Smooth muscle cell (in vitro differentiated cells): ENCODE measurements at regions not wholly inside any gene's neighbourhood (a gene's known extent, or its start where the extent isn't known, plus 50 kb on each side); places are given as distances from the start of the nearest gene placed in this dataset.

Experiments used
- DNase-seq: peaks from one replicate; lab custom pipeline; 2025; ENCODE audit not compliant: unreplicated experiment; lab: John Stamatoyannopoulos, UW
- H2AFZ ChIP-seq: fragments of 200-600 bp; sonication (generic); 2 replicates; pipeline ENCODE4 v1.6.0; 2016; ENCODE audit warnings: antibody characterized with exemption, low read depth, mild to moderate bottlenecking
- H3F3A ChIP-seq: fragments of 200-600 bp; sonication (generic); 2 replicates; pipeline ENCODE4 v1.6.0; 2017; ENCODE audit warnings: antibody characterized with exemption, low read depth
- H3K27ac ChIP-seq: fragments of 200-600 bp; sonication (generic); 2 replicates; pipeline ENCODE4 v1.5.1; 2016; ENCODE audit warnings: low read depth, mild to moderate bottlenecking
- H3K27me3 ChIP-seq: fragments of 200-600 bp; sonication (generic); 2 replicates; pipeline ENCODE4 v1.6.1; 2016; ENCODE audit warnings: low read depth, mild to moderate bottlenecking
- H3K36me3 ChIP-seq: fragments of 200-600 bp; sonication (generic); 2 replicates; pipeline ENCODE4 v1.5.1; 2016; ENCODE audit warnings: low read depth
- H3K4me1 ChIP-seq: fragments of 200-600 bp; sonication (generic); 2 replicates; pipeline ENCODE4 v1.5.1; 2016; ENCODE audit warnings: low read depth
- H3K4me2 ChIP-seq: fragments of 200-600 bp; sonication (generic); 2 replicates; pipeline ENCODE4 v1.6.0; 2016; ENCODE audit warnings: mild to moderate bottlenecking
- H3K4me3 ChIP-seq: fragments of 200-600 bp; sonication (generic); 2 replicates; pipeline ENCODE4 v1.5.1; 2016; ENCODE audit warnings: mild to moderate bottlenecking
- H3K79me2 ChIP-seq: fragments of 200-600 bp; sonication (generic); 2 replicates; pipeline ENCODE4 v1.6.0; 2016; ENCODE audit warnings: low read depth, mild to moderate bottlenecking
- H3K9ac ChIP-seq: fragments of 200-600 bp; sonication (generic); 2 replicates; pipeline ENCODE4 v1.6.0; 2016; ENCODE audit warnings: low read depth
- H3K9me3 ChIP-seq: fragments of 200-600 bp; sonication (generic); replicated peaks from 2 replicates; pipeline ENCODE4 v1.5.1; 2016; ENCODE audit warnings: low read depth
- H4K20me1 ChIP-seq: fragments of 200-600 bp; sonication (generic); 2 replicates; pipeline ENCODE4 v1.6.0; 2016; ENCODE audit warnings: low read depth
- WGBS: methylation state at CpG from one replicate; pipeline ENCODE4 v1.1.7; 2016; ENCODE audit warnings: low lambda C conversion rate; 5-methylcytosine and 5-hydroxymethylcytosine counted together
- TF ChIP-seq, protein P1 (sequence below): fragments of 200-600 bp; sonication (generic); IDR thresholded peaks from 2 replicates; pipeline ENCODE4 v1.5.1; 2017; ENCODE audit warnings: borderline replicate concordance, mild to moderate bottlenecking, antibody characterized with exemption; ENCODE audit not compliant: insufficient read depth, poor library complexity, severe bottlenecking

DNA sequence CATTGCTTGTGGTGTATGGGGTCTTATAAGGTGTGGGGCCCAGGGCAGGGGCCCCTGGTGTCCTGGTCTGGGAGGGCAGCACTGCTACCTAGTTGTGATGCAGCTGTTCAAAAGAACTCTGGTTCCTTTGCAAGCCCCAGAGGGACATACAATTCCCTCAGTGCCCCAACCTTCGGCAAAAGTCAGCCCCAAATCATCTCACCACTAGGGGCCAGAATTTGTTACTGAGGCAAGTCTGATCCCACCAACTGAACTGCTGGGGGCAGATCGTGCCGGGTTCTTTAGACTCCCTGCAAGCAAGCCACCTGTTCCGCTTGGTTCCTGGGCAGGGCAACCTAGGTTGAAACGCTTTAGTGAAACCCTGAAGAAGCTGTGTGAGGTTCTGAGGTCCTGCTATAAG, 180.1 kb upstream of the S100G start:
- H3K27me3 ChIP-seq, result no peaks in the 10 kb centered on the region
- H3F3A ChIP-seq, result no peaks in the 10 kb centered on the region
- H2AFZ ChIP-seq, result no peak overlapping the region
- no peaks in the 10 kb centered on the region for H3K9me3 ChIP-seq
- 83% methylated on average over 5 of the region's 5 CpGs for WGBS
- no peak overlapping the region for H3K4me3 ChIP-seq
- no peak for DNase-seq
- H3K4me1 ChIP-seq, result no peaks in the 10 kb centered on the region
- no peaks in the 10 kb centered on the region for H3K36me3 ChIP-seq
- no peak overlapping the region for H3K9ac ChIP-seq
- no peak overlapping the region for H3K27ac ChIP-seq
- no peaks in the 10 kb centered on the region for H4K20me1 ChIP-seq
- no peak overlapping the region for H3K4me2 ChIP-seq
- H3K79me2 ChIP-seq, result no peaks in the 10 kb centered on the region
- TF ChIP-seq, protein P1, sequence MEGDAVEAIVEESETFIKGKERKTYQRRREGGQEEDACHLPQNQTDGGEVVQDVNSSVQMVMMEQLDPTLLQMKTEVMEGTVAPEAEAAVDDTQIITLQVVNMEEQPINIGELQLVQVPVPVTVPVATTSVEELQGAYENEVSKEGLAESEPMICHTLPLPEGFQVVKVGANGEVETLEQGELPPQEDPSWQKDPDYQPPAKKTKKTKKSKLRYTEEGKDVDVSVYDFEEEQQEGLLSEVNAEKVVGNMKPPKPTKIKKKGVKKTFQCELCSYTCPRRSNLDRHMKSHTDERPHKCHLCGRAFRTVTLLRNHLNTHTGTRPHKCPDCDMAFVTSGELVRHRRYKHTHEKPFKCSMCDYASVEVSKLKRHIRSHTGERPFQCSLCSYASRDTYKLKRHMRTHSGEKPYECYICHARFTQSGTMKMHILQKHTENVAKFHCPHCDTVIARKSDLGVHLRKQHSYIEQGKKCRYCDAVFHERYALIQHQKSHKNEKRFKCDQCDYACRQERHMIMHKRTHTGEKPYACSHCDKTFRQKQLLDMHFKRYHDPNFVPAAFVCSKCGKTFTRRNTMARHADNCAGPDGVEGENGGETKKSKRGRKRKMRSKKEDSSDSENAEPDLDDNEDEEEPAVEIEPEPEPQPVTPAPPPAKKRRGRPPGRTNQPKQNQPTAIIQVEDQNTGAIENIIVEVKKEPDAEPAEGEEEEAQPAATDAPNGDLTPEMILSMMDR, result no peak

DNA sequence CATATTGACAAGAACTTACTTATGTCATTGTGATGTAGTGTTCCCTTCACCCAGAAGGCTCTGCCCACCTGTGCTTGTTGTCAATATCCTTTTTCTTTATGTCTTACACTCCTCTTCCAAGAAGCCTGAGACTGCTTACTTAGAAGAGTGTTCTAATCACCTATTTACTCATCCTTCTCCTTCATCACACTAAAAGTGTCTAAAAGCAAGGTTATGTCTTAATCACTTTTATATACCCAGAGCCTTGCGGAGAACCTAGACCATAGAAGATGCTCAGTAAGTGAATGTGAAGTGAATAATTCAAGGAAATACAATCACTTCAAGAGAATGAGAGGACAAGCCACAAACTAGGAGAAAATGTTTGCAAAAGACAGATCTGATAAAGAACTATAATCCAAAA, 177.6 kb upstream of the S100G start:
- no peak for DNase-seq
- no peaks in the 10 kb centered on the region for H3F3A ChIP-seq
- no peak overlapping the region for H3K4me2 ChIP-seq
- H4K20me1 ChIP-seq, result no peaks in the 10 kb centered on the region
- no peaks in the 10 kb centered on the region for H3K36me3 ChIP-seq
- no peak overlapping the region for H3K4me3 ChIP-seq
- no peak overlapping the region for H3K9ac ChIP-seq
- no peaks in the 10 kb centered on the region for H3K79me2 ChIP-seq
- H2AFZ ChIP-seq, result no peak overlapping the region
- H3K4me1 ChIP-seq, result no peaks in the 10 kb centered on the region
- 100% methylated on average over 1 of the region's 1 CpG for WGBS
- no peaks in the 10 kb centered on the region for H3K27me3 ChIP-seq
- TF ChIP-seq, protein P1, result no peak
- H3K9me3 ChIP-seq, result no peaks in the 10 kb centered on the region
- H3K27ac ChIP-seq, result no peak overlapping the region

DNA sequence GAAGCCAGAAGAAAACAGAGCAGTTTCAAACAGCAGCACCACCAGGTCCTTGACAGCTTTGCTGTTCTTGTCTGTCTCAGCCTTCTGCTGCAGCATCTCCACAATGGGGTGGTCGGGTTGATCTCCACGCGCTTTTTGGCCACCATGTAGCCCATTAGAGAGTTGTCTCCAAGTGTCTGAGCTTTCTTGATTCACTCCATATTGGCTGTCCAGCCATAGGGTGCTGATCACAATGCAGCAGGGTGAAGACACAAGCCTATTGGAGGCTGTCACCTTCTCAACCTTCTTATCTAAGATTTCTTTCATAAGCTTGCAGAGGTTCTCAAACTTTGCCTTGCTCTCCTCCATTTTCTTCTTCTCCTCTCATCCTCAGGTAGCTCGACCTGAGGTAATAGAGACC, 175.4 kb upstream of the S100G start:
- no peak overlapping the region for H3K9ac ChIP-seq
- 90% methylated on average over 4 of the region's 4 CpGs for WGBS

DNA sequence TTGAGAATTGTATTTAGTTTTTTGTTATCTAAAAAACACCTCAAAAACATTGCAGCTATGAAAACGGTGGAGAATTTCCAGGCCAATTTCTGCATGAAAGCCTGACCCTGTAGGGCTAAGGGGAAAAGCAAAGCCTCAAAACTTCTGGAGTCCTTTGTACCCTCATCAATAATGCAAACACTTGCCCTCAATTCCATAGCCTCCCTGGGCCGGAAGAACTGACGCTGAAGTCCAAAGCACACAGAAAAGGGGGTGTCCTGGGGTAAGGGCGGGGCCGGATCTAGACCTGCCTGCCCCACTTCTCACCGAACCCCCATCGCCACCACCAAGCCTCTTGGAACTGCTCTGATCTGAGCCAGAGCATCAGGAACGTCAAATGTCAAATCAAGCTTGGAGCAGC, 173.9 kb upstream of the S100G start:
- no peak for DNase-seq
- Histone ChIP-seq H3K27ac (no peak overlapping the region), H3K9ac (no peak overlapping the region), H3K4me1 (no peaks in the 10 kb centered on the region), H4K20me1 (no peaks in the 10 kb centered on the region), H3K36me3 (no peaks in the 10 kb centered on the region), H3K9me3 (no peaks in the 10 kb centered on the region), H3K4me2 (no peak overlapping the region), H3K79me2 (no peaks in the 10 kb centered on the region), H3F3A (no peaks in the 10 kb centered on the region), H2AFZ (no peak overlapping the region), H3K4me3 (no peak overlapping the region), H3K27me3 (no peaks in the 10 kb centered on the region)
- 95% methylated on average over 8 of the region's 8 CpGs for WGBS
- TF ChIP-seq, protein P1, result no peak

More for the DNA sequence above, 175.4 kb upstream of the S100G start:
- TF ChIP-seq, protein P1, result no peak
- no peaks in the 10 kb centered on the region for H3K36me3 ChIP-seq
- DNase-seq, result no peak
- no peaks in the 10 kb centered on the region for H3K27me3 ChIP-seq
- no peak overlapping the region for H3K27ac ChIP-seq
- H3K4me3 ChIP-seq, result no peak overlapping the region
- H3K4me1 ChIP-seq, result no peaks in the 10 kb centered on the region
- no peaks in the 10 kb centered on the region for H3K79me2 ChIP-seq
- no peak overlapping the region for H3K4me2 ChIP-seq
- H3K9me3 ChIP-seq, result no peaks in the 10 kb centered on the region
- H4K20me1 ChIP-seq, result no peaks in the 10 kb centered on the region
- H2AFZ ChIP-seq, result no peak overlapping the region
- no peaks in the 10 kb centered on the region for H3F3A ChIP-seq
